ENCODE measurements at regions not wholly inside any gene's neighbourhood (a gene's known extent, or its start where the extent isn't known, plus 50 kb on each side); places are given as distances from the start of the nearest gene placed in this dataset.
"Not testable (repeated sequence)": the region's sequence is repeated elsewhere in the genome, so short reads cannot be mapped to it uniquely, and the experiment has no call there.

GRCh38 chr6:49370518-49370917, 92.5 kb downstream of the MMUT start:
- no peak for DNase-seq (ENCODE audit: low spot score)

GRCh38 chr6:49366539-49366938, 96.5 kb downstream of the MMUT start:
- DNase-seq (ENCODE audit: low spot score) = no peak

GRCh38 chr6:49348561-49348960, 114.5 kb downstream of the MMUT start:
- DNase-seq (ENCODE audit: low spot score) = no peak

GRCh38 chr6:49342410-49342809, 120.6 kb downstream of the MMUT start:
- DNase-seq (ENCODE audit: low spot score) = no peak

GRCh38 chr6:49341869-49342268, 121.2 kb downstream of the MMUT start:
- DNase-seq (ENCODE audit: low spot score) = no peak

- DNase-seq (ENCODE audit: low spot score) = no peak
Measured at GRCh38 chr6:49339096-49339495, 124.0 kb downstream of the MMUT start.

- DNase-seq (ENCODE audit: low spot score) = no peak
Measured at GRCh38 chr6:49336514-49337131, 126.4 kb downstream of the MMUT start.

- DNase-seq (ENCODE audit: low spot score) = no peak
Measured at GRCh38 chr6:49333345-49334125, 129.5 kb downstream of the MMUT start.

GRCh38 chr6:49332781-49333180, 130.3 kb downstream of the MMUT start:
- DNase-seq (ENCODE audit: low spot score) = no peak

- DNase-seq (ENCODE audit: low spot score) = no peak
Measured at GRCh38 chr6:49329186-49329585, 133.9 kb downstream of the MMUT start.

- peak; percentile 40 for DNase-seq (ENCODE audit: low spot score)
Measured at GRCh38 chr6:49328051-49328744, 134.9 kb downstream of the MMUT start.

GRCh38 chr6:49327571-49327970, 135.5 kb downstream of the MMUT start:
- DNase-seq (ENCODE audit: low spot score) = no peak

GRCh38 chr6:49327005-49327404, 136.0 kb downstream of the MMUT start:
- no peak for DNase-seq (ENCODE audit: low spot score)

- DNase-seq (ENCODE audit: low spot score) = peak; percentile 13
Measured at GRCh38 chr6:49326347-49326746, 136.7 kb downstream of the MMUT start.

- DNase-seq (ENCODE audit: low spot score) = no peak
Measured at GRCh38 chr6:49325891-49326290, 137.2 kb downstream of the MMUT start.

- DNase-seq (ENCODE audit: low spot score) = no peak
Measured at GRCh38 chr6:49322861-49323260, 140.2 kb downstream of the MMUT start.

- no peak for DNase-seq (ENCODE audit: low spot score)
Measured at GRCh38 chr6:49321561-49322072, 141.4 kb downstream of the MMUT start.

- no peak for DNase-seq (ENCODE audit: low spot score)
Measured at GRCh38 chr6:49305010-49305409, 158.0 kb downstream of the MMUT start.

GRCh38 chr6:49304393-49304792, 158.7 kb downstream of the MMUT start:
- DNase-seq (ENCODE audit: low spot score) = not testable (repeated sequence)

GRCh38 chr6:49300911-49301310, 162.1 kb downstream of the MMUT start:
- DNase-seq (ENCODE audit: low spot score) = no peak

- DNase-seq (ENCODE audit: low spot score) = no peak
Measured at GRCh38 chr6:49300443-49300842, 162.6 kb downstream of the MMUT start.

- DNase-seq (ENCODE audit: low spot score) = no peak
Measured at GRCh38 chr6:49299279-49299678, 163.8 kb downstream of the MMUT start.

- no peak for DNase-seq (ENCODE audit: low spot score)
Measured at GRCh38 chr6:49284180-49284579, 178.9 kb downstream of the MMUT start.
